GM18498 (cell line): ENCODE measurements at regions not wholly inside any gene's neighbourhood (a gene's known extent, or its start where the extent isn't known, plus 50 kb on each side); places are given as distances from the start of the nearest gene placed in this dataset.
"Not testable (repeated sequence)": the region's sequence is repeated elsewhere in the genome, so short reads cannot be mapped to it uniquely, and the experiment has no call there.

ENCODE experiments used
- ATAC-seq: cut with Tn5 transposase; IDR thresholded peaks from one replicate; pipeline ENCODE4 v1.9.1; 2021; ENCODE audit warnings: mild to moderate bottlenecking, moderate library complexity; ENCODE audit not compliant: unreplicated experiment

- ATAC-seq, result no peak
Measured at GRCh38 chr10:65375528-65375927, 1550.3 kb upstream of the LRRTM3 start.

- ATAC-seq, result no peak
Measured at GRCh38 chr10:65377687-65378086, 1548.1 kb upstream of the LRRTM3 start.

GRCh38 chr10:65394502-65395297 lies 1531.1 kb upstream of the LRRTM3 start:
- ATAC-seq, result peak; percentile 52

- no peak for ATAC-seq
Measured at GRCh38 chr10:65395631-65396030, 1530.2 kb upstream of the LRRTM3 start.

GRCh38 chr10:65396997-65397396 lies 1528.8 kb upstream of the LRRTM3 start:
- ATAC-seq, result no peak

- ATAC-seq, result no peak
Measured at GRCh38 chr10:65408401-65408800, 1517.4 kb upstream of the LRRTM3 start.

- ATAC-seq, result no peak
Measured at GRCh38 chr10:65413001-65413400, 1512.8 kb upstream of the LRRTM3 start.

GRCh38 chr10:65415318-65415717 lies 1510.5 kb upstream of the LRRTM3 start:
- ATAC-seq, result no peak

GRCh38 chr10:65416094-65416493 lies 1509.7 kb upstream of the LRRTM3 start:
- no peak for ATAC-seq

- no peak for ATAC-seq
Measured at GRCh38 chr10:65419629-65420028, 1506.2 kb upstream of the LRRTM3 start.

GRCh38 chr10:65423043-65423442 lies 1502.8 kb upstream of the LRRTM3 start:
- ATAC-seq, result no peak

GRCh38 chr10:65429381-65429780 lies 1496.5 kb upstream of the LRRTM3 start:
- ATAC-seq, result not testable (repeated sequence)

- peak; percentile 83 for ATAC-seq
Measured at GRCh38 chr10:65430979-65431378, 1494.9 kb upstream of the LRRTM3 start.

GRCh38 chr10:65470986-65471385 lies 1454.8 kb upstream of the LRRTM3 start:
- ATAC-seq, result no peak

- ATAC-seq, result no peak
Measured at GRCh38 chr10:65482848-65483247, 1443.0 kb upstream of the LRRTM3 start.

- no peak for ATAC-seq
Measured at GRCh38 chr10:65491799-65492198, 1434.0 kb upstream of the LRRTM3 start.

GRCh38 chr10:65496541-65496940 lies 1429.3 kb upstream of the LRRTM3 start:
- ATAC-seq, result no peak

GRCh38 chr10:65497837-65498236 lies 1428.0 kb upstream of the LRRTM3 start:
- no peak for ATAC-seq

- ATAC-seq, result no peak
Measured at GRCh38 chr10:65500716-65501115, 1425.1 kb upstream of the LRRTM3 start.

- ATAC-seq, result peak; percentile 57
Measured at GRCh38 chr10:65501259-65501658, 1424.6 kb upstream of the LRRTM3 start.

GRCh38 chr10:65518379-65518778 lies 1407.5 kb upstream of the LRRTM3 start:
- no peak for ATAC-seq

- ATAC-seq, result no peak
Measured at GRCh38 chr10:65528986-65529385, 1396.8 kb upstream of the LRRTM3 start.

GRCh38 chr10:65531545-65531944 lies 1394.3 kb upstream of the LRRTM3 start:
- no peak for ATAC-seq
